Immature natural killer cell (primary cell): ENCODE measurements at regions not wholly inside any gene's neighbourhood (a gene's known extent, or its start where the extent isn't known, plus 50 kb on each side); places are given as distances from the start of the nearest gene placed in this dataset.

Experiments
- DNase-seq, 3 donors: peaks; one replicate each; pipeline ENCODE4 v3.0.0; 2022; ENCODE audit warnings: mixed read lengths in 1 of 3
- H3K27ac Mint-ChIP-seq, 6 donors: one replicate each; pipeline ENCODE4 v1.8.0; 2020; ENCODE audit warnings: mixed read lengths in 6 of 6, mild to moderate bottlenecking in 5 of 6, inconsistent platforms in 4 of 6, moderate library complexity in 3 of 6
- H3K27me3 Mint-ChIP-seq, 3 donors: one replicate each; pipeline ENCODE4 v1.8.0; 2020 to 2021; ENCODE audit warnings: low read depth in 3 of 3, mild to moderate bottlenecking in 3 of 3, mixed read lengths in 3 of 3, moderate library complexity in 3 of 3, inconsistent platforms in 1 of 3
- H3K36me3 Mint-ChIP-seq, 3 donors: one replicate each; pipeline ENCODE4 v1.8.0; 2020; ENCODE audit warnings: mixed read lengths in 3 of 3, inconsistent platforms in 2 of 3, mild to moderate bottlenecking in 2 of 3
- H3K4me1 Mint-ChIP-seq, 2 donors: one replicate each; pipeline ENCODE4 v1.8.0; 2020; ENCODE audit warnings: inconsistent platforms in 2 of 2, mild to moderate bottlenecking in 2 of 2, mixed read lengths in 2 of 2, moderate library complexity in 1 of 2
- H3K4me3 Mint-ChIP-seq, 5 donors: one replicate each; pipeline ENCODE4 v1.8.0; 2020; ENCODE audit warnings: mild to moderate bottlenecking in 5 of 5, mixed read lengths in 5 of 5, inconsistent platforms in 3 of 5, moderate library complexity in 3 of 5
- H3K9me3 Mint-ChIP-seq, 6 donors: one replicate each; pipeline ENCODE4 v1.8.0; 2020; ENCODE audit warnings: mild to moderate bottlenecking in 6 of 6, mixed read lengths in 6 of 6, inconsistent platforms in 4 of 6, moderate library complexity in 3 of 6

- no peaks in the 10 kb centered on the region for H3K36me3 Mint-ChIP-seq
- peaks cover 1 to 5% (median 4%) of the 10 kb centered on the region in 3 donors for H3K27me3 Mint-ChIP-seq
- DNase-seq: no peak
- no peak overlapping the region for H3K27ac Mint-ChIP-seq
- no peak overlapping the region for H3K4me3 Mint-ChIP-seq
- no peaks in the 10 kb centered on the region for H3K4me1 Mint-ChIP-seq
- no peaks in the 10 kb centered on the region for H3K9me3 Mint-ChIP-seq
Measured at GRCh38 chr2:239584986-239585385, 184.2 kb upstream of the HDAC4 start.

DNA sequence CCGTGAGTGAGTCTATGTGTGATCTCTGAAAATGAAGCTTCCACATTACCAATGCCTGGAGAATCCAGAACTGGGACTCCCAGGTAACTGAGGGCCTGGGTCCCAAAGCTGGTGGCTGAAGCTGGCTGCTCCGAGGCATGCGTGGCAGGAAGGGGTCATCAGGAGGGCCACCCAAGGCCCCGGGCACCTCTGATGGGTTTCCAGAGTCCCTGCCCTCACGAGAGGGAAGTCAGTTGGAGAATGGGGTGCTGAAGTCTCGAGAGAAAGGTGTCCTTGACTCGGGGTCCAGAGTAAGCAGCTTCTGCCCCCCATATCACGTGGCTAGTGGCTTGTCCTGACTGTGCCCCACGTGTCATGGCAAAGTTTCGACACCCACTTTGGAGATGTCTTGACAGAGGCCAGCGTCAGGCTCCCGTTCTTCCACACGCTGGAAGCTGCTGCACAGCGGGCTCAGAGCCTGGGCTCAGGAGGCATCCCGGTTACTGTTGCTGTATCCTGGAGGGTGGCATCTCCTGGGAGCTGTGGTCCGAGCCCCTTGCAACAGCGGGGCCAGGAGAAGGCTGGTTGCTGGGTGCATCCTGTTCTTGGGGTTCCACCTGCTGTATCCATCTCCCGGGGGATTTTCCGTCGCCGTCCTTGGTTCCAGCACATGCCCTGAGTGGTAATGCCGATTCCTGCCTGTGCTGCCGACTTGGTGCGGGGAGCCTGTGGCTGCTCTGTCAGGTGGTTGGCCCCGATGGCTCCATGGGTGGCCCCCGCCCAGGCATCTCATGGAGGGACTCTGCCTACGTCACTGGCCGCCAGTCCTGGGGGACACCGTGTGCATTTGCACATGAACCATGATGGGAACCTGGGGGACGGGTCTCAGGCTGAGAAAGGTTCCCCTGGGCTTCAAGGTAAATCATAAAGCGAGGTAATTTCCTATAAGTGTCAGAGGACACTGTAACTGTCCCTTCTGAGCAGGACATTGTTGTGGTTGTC lies 183.3 kb upstream of the HDAC4 start:
- Mint-ChIP-seq H3K36me3 (no peaks in the 10 kb centered on the region), H3K9me3 (no peaks in the 10 kb centered on the region), H3K4me1 (no peaks in the 10 kb centered on the region), H3K27ac (no peak overlapping the region), H3K4me3 (no peak overlapping the region), H3K27me3 (peaks cover 1 to 5% (median 4%) of the 10 kb centered on the region in 3 donors)
- DNase-seq: no peak

DNA sequence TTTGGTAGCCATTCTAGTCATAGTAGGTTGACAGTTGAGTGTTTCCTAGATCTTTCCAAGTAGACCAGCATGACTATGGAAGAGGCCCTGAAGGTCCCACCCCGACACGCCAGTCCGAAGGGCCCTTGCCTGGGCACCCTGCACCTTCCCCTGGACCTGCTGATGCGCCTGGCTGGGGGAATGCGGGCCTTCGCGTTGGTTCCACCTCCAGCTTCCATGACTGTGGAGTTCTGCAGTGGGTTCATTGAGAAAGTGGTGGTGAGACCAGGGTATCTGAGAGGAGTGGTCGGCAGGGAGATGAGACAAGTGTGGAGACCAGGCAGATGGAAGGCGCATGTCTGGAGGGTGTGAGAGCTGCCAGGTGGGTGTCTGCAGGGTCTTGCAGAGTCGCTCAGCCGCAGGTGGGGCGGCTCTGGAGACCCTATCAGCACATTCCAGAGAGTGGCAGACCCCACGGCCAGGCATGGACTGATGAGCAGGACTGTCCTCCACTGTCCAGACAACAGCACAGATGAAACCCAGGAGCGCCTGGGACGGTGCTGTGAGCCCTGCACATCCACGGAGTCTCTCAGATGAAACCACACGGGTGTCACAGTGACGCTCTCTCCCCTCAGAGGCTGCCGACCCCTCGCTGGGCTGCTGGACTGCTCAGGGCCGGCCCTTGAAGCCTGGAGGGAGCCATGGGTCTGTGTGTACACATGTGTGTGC lies 182.5 kb upstream of the HDAC4 start:
- no peaks in the 10 kb centered on the region for H3K36me3 Mint-ChIP-seq
- no peaks in the 10 kb centered on the region for H3K9me3 Mint-ChIP-seq
- H3K27me3 Mint-ChIP-seq: peaks cover 1 to 5% (median 4%) of the 10 kb centered on the region in 3 donors
- no peak overlapping the region for H3K4me3 Mint-ChIP-seq
- no peak overlapping the region for H3K27ac Mint-ChIP-seq
- DNase-seq: no peak
- no peaks in the 10 kb centered on the region for H3K4me1 Mint-ChIP-seq

DNA sequence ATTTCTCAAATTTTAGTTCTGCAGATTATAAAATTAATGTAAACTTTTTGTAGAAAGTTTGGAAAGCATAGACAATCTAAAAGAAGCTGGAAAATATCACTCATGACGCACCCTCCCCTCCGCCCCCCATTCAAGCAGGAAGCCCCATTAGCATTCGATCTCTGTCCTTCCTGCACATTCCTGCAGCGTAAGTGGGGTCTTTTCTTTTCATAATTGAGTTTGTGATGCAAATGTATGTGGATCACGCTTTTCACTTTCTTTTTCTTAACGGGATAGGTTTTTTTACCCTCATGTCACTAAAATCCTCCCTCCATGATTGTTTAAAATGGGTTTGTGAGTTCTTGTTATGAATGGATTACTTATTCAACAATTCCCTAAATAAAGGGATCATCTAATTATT lies 181.7 kb upstream of the HDAC4 start:
- Mint-ChIP-seq H3K27me3 (peaks cover 1 to 6% (median 2%) of the 10 kb centered on the region in 3 donors), H3K27ac (no peak overlapping the region), H3K4me1 (no peaks in the 10 kb centered on the region), H3K4me3 (no peak overlapping the region), H3K36me3 (no peaks in the 10 kb centered on the region), H3K9me3 (no peaks in the 10 kb centered on the region)
- DNase-seq: no peak

DNA sequence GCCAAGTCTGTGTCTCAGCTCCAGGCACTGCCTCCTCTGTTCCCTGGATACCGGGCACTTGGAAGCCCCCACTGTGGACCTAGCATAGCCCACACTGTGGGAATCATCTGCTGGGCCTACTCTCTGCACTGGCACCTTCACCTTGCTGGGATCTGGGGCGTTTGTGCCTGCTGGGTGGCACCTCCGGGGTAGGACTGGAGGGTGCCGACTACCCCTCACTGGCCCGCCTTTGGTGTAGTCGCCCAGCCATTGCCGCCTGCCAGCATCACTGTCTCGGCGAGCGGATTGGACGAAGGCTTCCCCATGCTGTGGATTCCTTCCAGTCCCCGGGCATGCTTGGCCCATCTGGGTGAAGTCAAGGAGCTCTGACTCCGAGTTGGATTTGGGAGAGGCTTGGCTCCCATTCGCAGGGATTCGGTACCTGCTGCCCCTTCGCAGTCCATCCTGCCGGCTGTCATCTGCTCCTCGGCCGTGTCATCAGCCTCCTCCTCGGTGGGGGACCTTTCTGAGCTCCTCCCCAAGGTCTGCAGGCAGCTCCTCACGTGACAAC lies 180.6 kb upstream of the HDAC4 start:
- Mint-ChIP-seq H3K36me3 (no peaks in the 10 kb centered on the region), H3K27me3 (peaks cover 2 to 6% (median 5%) of the 10 kb centered on the region in 3 donors), H3K4me3 (no peak overlapping the region), H3K27ac (no peak overlapping the region), H3K4me1 (no peaks in the 10 kb centered on the region), H3K9me3 (no peaks in the 10 kb centered on the region)
- DNase-seq: no peak

DNA sequence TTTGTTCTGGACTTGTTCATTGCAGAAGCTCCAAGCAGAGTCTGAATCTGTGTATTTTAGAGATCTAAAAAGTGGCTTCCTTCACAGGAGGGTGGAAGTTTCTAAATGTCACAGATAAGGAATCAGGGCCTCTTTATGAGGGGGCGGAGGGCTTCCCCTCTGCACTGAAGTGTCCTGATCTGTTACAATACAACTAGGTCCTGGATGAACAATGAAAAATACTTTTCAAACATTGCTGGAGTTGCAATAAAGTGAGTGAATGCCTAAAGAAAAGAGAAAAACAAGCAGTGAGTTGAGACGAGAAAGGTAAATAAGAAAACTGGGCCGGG lies 179.3 kb upstream of the HDAC4 start:
- Mint-ChIP-seq H3K9me3 (no peaks in the 10 kb centered on the region), H3K4me1 (no peaks in the 10 kb centered on the region), H3K4me3 (no peak overlapping the region), H3K27ac (no peak overlapping the region), H3K36me3 (no peaks in the 10 kb centered on the region), H3K27me3 (peaks cover 2 to 5% (median 4%) of the 10 kb centered on the region in 3 donors)
- DNase-seq: no peak

DNA sequence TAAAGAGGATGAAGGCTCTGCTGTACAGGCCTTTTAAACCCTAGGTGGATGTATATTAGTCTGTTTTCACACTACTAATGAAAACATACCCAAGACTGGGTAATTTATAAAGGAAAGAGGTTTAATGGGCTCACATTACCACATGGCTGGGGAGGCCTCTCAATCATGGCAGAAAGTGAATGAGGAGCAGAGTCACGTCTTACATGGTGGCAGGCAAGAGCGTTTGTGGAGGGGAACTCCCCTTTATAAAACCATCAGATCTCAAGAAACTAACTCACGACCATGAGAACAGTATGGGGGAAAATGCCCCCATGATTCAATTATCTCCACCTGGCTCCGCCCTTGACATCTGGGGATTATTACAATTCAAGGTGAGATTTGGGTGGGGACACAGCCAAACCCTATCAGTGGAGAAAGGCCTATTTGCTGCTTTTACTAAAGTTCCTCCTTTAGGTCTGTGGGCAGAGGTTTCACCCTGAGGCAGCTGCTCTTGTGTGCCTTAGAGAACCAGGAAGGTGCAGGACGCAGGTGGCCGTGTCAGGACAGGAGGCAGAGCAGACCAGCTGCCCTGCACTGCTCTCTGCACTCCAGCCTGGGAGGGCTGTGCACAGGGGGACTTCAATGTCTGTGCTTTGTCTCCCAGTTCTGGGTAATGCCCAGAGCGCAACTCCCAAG lies 178.8 kb upstream of the HDAC4 start:
- Mint-ChIP-seq H3K36me3 (no peaks in the 10 kb centered on the region), H3K27me3 (peaks cover 0 to 8% (median 5%) of the 10 kb centered on the region in 3 donors), H3K9me3 (no peaks in the 10 kb centered on the region), H3K4me1 (no peaks in the 10 kb centered on the region), H3K4me3 (no peak overlapping the region), H3K27ac (no peak overlapping the region)
- no peak for DNase-seq

DNA sequence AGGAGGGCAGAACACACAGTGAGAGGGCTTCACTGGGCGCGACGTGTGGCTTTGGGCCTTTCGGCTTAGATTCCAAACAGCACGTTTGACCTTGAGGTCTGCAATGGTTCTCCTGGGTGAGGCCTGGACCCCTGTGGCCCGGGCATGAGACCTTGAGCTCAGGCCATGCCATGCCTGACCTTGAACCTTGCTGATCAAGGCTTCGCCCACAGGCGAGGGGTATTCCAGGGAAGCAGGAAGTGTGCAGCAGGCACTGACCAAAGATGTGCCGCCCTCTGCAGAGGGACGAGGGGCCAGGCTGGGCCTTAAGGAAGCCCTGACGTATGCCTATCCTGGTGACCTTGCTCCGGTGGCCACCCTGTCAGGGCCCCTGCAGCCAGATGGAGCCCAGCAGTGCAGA lies 178.3 kb upstream of the HDAC4 start:
- Mint-ChIP-seq H3K27me3 (peaks cover 0 to 8% (median 5%) of the 10 kb centered on the region in 3 donors), H3K9me3 (no peaks in the 10 kb centered on the region), H3K4me3 (no peak overlapping the region), H3K4me1 (no peaks in the 10 kb centered on the region), H3K27ac (no peak overlapping the region), H3K36me3 (no peaks in the 10 kb centered on the region)
- DNase-seq: no peak

DNA sequence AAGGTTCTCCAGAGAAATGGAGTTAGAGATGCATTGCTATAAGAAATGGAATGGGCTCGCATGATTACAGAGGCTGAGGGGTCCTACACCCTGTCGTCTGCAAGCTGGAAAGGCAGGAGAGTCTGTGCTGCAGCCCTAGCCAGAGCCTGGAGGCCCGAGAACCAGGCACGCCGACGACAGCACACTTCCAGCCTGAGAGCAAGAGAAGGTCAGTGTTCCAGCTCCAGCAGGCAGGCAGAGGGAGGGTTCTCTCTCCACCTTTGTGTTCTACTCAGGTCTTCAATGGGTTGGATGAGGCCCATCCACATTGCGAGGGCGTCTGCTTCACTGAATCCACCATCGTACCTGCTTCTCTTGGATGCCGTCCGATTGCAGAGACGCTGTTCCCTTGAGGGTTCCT lies 177.6 kb upstream of the HDAC4 start:
- H3K4me3 Mint-ChIP-seq: no peak overlapping the region
- no peaks in the 10 kb centered on the region for H3K9me3 Mint-ChIP-seq
- no peak for DNase-seq
- no peaks in the 10 kb centered on the region for H3K4me1 Mint-ChIP-seq
- H3K27ac Mint-ChIP-seq: no peak overlapping the region
- no peaks in the 10 kb centered on the region for H3K36me3 Mint-ChIP-seq
- H3K27me3 Mint-ChIP-seq: peaks cover 0 to 8% (median 5%) of the 10 kb centered on the region in 3 donors

- Mint-ChIP-seq H3K9me3 (no peaks in the 10 kb centered on the region), H3K36me3 (no peaks in the 10 kb centered on the region), H3K4me1 (no peaks in the 10 kb centered on the region), H3K27ac (no peak overlapping the region), H3K27me3 (peaks cover 0 to 8% (median 4%) of the 10 kb centered on the region in 3 donors), H3K4me3 (no peak overlapping the region)
- DNase-seq: no peak
Measured at GRCh38 chr2:239577935-239578334, 177.1 kb upstream of the HDAC4 start.

DNA sequence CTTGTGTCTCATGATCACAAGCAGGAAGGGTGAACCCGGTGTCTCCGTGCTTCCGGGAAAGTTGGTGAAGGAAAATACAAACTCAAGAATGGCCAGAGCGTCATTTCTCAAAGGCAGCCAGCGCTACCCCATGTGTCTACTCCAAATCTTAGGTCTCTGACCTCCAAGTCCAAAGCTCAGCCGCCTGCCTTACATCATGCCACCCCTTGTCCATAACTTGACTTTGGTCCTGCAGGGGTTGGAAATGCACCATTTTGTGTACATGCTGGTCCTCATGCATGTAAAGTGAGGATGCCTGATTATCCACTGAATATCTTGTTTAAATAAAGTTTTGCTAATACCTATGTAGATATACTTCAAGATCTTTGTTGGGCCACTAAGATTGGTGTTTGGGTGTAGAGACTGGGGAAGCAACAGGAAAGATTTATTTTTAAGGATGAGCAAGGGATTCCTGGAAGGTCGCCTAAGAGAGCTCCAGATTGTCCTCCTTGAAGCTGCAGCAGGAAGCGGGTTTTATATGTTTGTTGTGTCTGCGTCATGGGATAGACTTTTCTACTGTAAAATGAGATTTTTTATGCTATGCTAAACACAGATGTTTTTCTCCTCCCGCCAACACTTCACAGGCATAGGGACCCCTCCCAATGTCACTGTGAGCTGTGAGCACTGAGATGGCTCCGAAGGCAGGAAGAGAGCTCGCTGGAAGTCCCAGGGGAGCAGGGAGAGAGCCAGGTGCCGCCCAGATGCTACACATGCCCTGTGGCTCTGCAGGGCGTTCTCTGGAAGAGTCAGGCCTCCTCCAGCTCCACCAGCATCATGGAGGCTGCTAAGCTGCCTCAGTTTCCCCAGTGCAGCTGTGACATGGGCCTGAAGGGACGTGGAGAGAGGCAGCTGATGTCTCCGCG lies 176.2 kb upstream of the HDAC4 start:
- Mint-ChIP-seq H3K36me3 (no peaks in the 10 kb centered on the region), H3K4me3 (no peak overlapping the region), H3K27me3 (peaks cover 4 to 8% (median 4%) of the 10 kb centered on the region in 3 donors), H3K4me1 (no peaks in the 10 kb centered on the region), H3K9me3 (no peaks in the 10 kb centered on the region), H3K27ac (no peak overlapping the region)
- no peak for DNase-seq

DNA sequence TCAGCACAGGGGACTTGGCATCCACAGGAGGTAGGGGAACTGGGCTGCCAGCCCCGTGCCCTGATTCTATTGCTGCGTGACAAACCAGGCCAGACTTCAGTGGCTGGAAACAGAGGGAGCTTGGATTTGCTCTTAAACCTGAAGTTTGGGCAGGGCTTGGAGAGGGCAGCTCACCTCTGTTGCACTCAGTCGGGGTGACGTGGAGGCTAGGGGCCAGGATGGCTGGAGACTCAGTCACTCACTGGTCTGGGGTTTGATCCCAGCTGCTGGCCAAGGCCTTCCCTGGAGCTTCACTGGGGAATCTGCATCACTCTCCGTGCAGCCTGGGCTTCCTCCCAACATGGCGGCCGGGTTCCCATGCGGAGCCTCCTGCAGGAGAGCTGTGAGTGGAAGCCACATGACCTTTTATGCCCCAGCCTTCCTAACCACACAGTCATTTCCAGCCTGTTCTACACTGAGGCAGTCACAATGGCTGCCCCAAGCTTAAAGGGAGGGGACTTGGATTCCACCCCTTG lies 175.2 kb upstream of the HDAC4 start:
- no peaks in the 10 kb centered on the region for H3K4me1 Mint-ChIP-seq
- H3K9me3 Mint-ChIP-seq: no peaks in the 10 kb centered on the region
- no peak overlapping the region for H3K4me3 Mint-ChIP-seq
- DNase-seq: no peak
- H3K27ac Mint-ChIP-seq: no peak overlapping the region
- peaks cover 4 to 8% (median 4%) of the 10 kb centered on the region in 3 donors for H3K27me3 Mint-ChIP-seq
- no peaks in the 10 kb centered on the region for H3K36me3 Mint-ChIP-seq
